OCI-LY1 (cell line): ENCODE measurements at regions not wholly inside any gene's neighbourhood (a gene's known extent, or its start where the extent isn't known, plus 50 kb on each side); places are given as distances from the start of the nearest gene placed in this dataset.

Experiments
- CTCF ChIP-seq: fragments of 200-600 bp; sonication (generic), shearing (Covaris generic); IDR thresholded peaks from 2 replicates; pipeline ENCODE4 v1.5.1; 2017; ENCODE audit warnings: mild to moderate bottlenecking, antibody characterized with exemption, low read length, moderate library complexity, mixed read lengths
- EZH2 ChIP-seq: fragments of 200-600 bp; sonication (generic), shearing (Covaris generic); IDR thresholded peaks from 2 replicates; pipeline ENCODE4 v1.8.0; 2017; ENCODE audit warnings: borderline replicate concordance, mixed run types, mild to moderate bottlenecking, antibody characterized with exemption, low read length, moderate library complexity, mixed read lengths

DNA sequence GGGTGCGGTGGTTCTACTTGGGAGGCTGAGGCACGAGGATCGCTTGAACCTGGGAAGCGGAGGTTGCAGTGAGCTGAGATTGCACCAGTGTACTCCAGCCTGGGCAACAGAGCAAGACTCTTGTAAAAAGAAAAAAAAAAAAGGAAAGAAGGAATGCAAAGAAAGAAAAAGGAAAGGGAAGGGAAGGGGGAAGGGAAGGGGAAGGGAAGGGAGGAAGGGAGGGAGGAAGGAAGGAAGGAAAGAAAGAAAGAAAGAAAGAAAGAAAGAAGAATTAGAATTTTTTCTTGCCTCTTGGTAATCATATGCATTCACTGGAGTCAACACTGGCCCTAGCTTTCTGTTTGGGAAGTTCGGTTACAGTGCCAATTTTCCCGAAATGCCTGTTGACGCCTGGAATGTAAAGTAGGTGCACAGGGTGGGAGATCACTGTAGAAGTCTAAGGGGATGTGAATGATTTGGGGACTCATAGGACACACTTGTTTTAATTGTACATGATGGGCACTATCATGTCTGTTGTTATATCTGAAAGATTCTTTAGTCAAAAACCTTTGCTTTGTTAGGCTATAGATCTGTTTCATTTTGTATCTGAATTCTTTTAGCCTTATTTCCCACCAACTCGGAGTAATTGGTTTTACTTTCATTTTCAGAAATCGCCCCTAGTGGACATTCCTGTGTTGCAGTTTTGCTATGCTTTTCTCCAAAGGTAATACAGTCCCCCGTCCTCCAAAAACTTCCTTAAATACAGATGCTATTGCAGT lies 59.8 kb upstream of the MORC3 start:
- TF ChIP-seq CTCF (peak; percentile 82), EZH2 (no peak)
